GM23338 (cell line): ENCODE measurements at regions not wholly inside any gene's neighbourhood (a gene's known extent, or its start where the extent isn't known, plus 50 kb on each side); places are given as distances from the start of the nearest gene placed in this dataset.

ENCODE experiments used
- CTCF ChIP-seq, 2 experiments: fragments of 200-600 bp in 1 of 2; sonication (generic) in 1 of 2; conservative IDR thresholded peaks; 2 replicates each; pipeline versions ENCODE4 v1.5.1 to v1.6.1; 2016 to 2017; ENCODE audit warnings: antibody characterized with exemption in 2 of 2, low read depth in 2 of 2, mild to moderate bottlenecking in 2 of 2, moderate library complexity in 1 of 2
- ETS1 ChIP-seq: IDR thresholded peaks from 2 replicates; pipeline ENCODE4 v1.6.1; 2016; ENCODE audit warnings: antibody characterized with exemption
- EZH2 ChIP-seq: fragments of 200-600 bp; sonication (generic); IDR thresholded peaks from one replicate; pipeline ENCODE4 v1.8.0; 2017; ENCODE audit warnings: antibody characterized with exemption, mild to moderate bottlenecking, low read depth; ENCODE audit not compliant: unreplicated experiment
- EZH2phosphoT487 ChIP-seq: fragments of 200-600 bp; sonication (generic); IDR thresholded peaks from one replicate; pipeline ENCODE4 v1.8.1; 2018; ENCODE audit warnings: antibody characterized with exemption; ENCODE audit not compliant: unreplicated experiment
- JUNB ChIP-seq: IDR thresholded peaks from one replicate; pipeline ENCODE4 v1.6.1; 2016; ENCODE audit warnings: antibody characterized with exemption; ENCODE audit not compliant: unreplicated experiment
- STAT1 ChIP-seq: IDR thresholded peaks from one replicate; pipeline ENCODE4 v1.6.1; 2016; ENCODE audit warnings: antibody characterized with exemption; ENCODE audit not compliant: unreplicated experiment
- ZNF114 ChIP-seq: fragments of 250-450 bp; sonication (Bioruptor Pico); IDR thresholded peaks from 2 replicates; pipeline ENCODE4 v1.5.0; 2020; ENCODE audit warnings: mild to moderate bottlenecking, moderate library complexity
- ZNF331 ChIP-seq: fragments of 250-450 bp; sonication (Bioruptor Pico); IDR thresholded peaks from 2 replicates; pipeline ENCODE4 v1.5.0; 2020; ENCODE audit warnings: low read depth, mild to moderate bottlenecking, moderate library complexity
- ZNF462 ChIP-seq: fragments of 250-450 bp; sonication (Bioruptor Pico); IDR thresholded peaks from 2 replicates; pipeline ENCODE4 v1.5.0; 2020; ENCODE audit warnings: mild to moderate bottlenecking, moderate library complexity

- TF ChIP-seq ZNF462 (CRISPR knock-in tag), result no peak
- TF ChIP-seq ETS1, result no peak
- no peak for TF ChIP-seq ZNF114 (CRISPR knock-in tag)
- TF ChIP-seq CTCF (conservative IDR thresholded peaks at IDR 0.05; ENCODE audit: low read depth in 2 of 2), result no peak
- no peak for TF ChIP-seq STAT1
- TF ChIP-seq EZH2, result no peak
- no peak for TF ChIP-seq ZNF331 (CRISPR knock-in tag)
- TF ChIP-seq JUNB, result no peak
- no peak for TF ChIP-seq EZH2phosphoT487
These were observed 110.5 kb upstream of the MAP1B start (continued) for GRCh38 chr5:71996789-71997188.
